ENCODE measurements at regions not wholly inside any gene's neighbourhood (a gene's known extent, or its start where the extent isn't known, plus 50 kb on each side); places are given as distances from the start of the nearest gene placed in this dataset.

GRCh38 chr14:98022541-98023520 is 1225.6 kb downstream of the VRK1 start:
- TF ChIP-seq YY1 (IDR thresholded peaks at IDR 0.05; ENCODE audit: low read depth): no peak
- TF ChIP-seq REST (IDR thresholded peaks at IDR 0.05; ENCODE audit: low read depth): no peak
- no peak for TF ChIP-seq EP300 (IDR thresholded peaks at IDR 0.05; ENCODE audit: borderline replicate concordance)
- TF ChIP-seq TCF12 (IDR thresholded peaks at IDR 0.05; ENCODE audit: low read depth): no peak
- TF ChIP-seq EGR1 (IDR thresholded peaks at IDR 0.05): no peak
- TF ChIP-seq RAD21 (IDR thresholded peaks at IDR 0.05; ENCODE audit: low read depth): no peak
- TF ChIP-seq NFIC (IDR thresholded peaks at IDR 0.05): no peak
- no peak for TF ChIP-seq CEBPB (IDR thresholded peaks at IDR 0.05)
- TF ChIP-seq TAF1 (IDR thresholded peaks at IDR 0.05; ENCODE audit: low read depth): no peak
- TF ChIP-seq MAX (IDR thresholded peaks at IDR 0.05): no peak

GRCh38 chr14:98028162-98028561 is 1231.0 kb downstream of the VRK1 start:
- TF ChIP-seq TAF1 (IDR thresholded peaks at IDR 0.05; ENCODE audit: low read depth) (no peak), REST (IDR thresholded peaks at IDR 0.05; ENCODE audit: low read depth) (no peak), USF1 (IDR thresholded peaks at IDR 0.05) (no peak), TCF12 (IDR thresholded peaks at IDR 0.05; ENCODE audit: low read depth) (no peak), MAX (IDR thresholded peaks at IDR 0.05) (no peak), FOXM1 (IDR thresholded peaks at IDR 0.05; ENCODE audit: borderline replicate concordance, low read depth) (no peak), ZBTB7A (IDR thresholded peaks at IDR 0.05; ENCODE audit: low read depth) (no peak), EGR1 (IDR thresholded peaks at IDR 0.05) (no peak), YY1 (IDR thresholded peaks at IDR 0.05; ENCODE audit: low read depth) (no peak), RAD21 (IDR thresholded peaks at IDR 0.05; ENCODE audit: low read depth) (no peak), CEBPB (IDR thresholded peaks at IDR 0.05) (no peak), EP300 (IDR thresholded peaks at IDR 0.05; ENCODE audit: borderline replicate concordance) (no peak), CREB1 (IDR thresholded peaks at IDR 0.05; ENCODE audit: low read depth) (no peak), TEAD4 (IDR thresholded peaks at IDR 0.05) (no peak), NFIC (IDR thresholded peaks at IDR 0.05) (no peak)

- TF ChIP-seq MAX (IDR thresholded peaks at IDR 0.05) (no peak), NFIC (IDR thresholded peaks at IDR 0.05) (no peak), YY1 (IDR thresholded peaks at IDR 0.05; ENCODE audit: low read depth) (no peak), TAF1 (IDR thresholded peaks at IDR 0.05; ENCODE audit: low read depth) (no peak), RAD21 (IDR thresholded peaks at IDR 0.05; ENCODE audit: low read depth) (no peak), ZBTB7A (IDR thresholded peaks at IDR 0.05; ENCODE audit: low read depth) (no peak), REST (IDR thresholded peaks at IDR 0.05; ENCODE audit: low read depth) (no peak), TEAD4 (IDR thresholded peaks at IDR 0.05) (no peak), EP300 (IDR thresholded peaks at IDR 0.05; ENCODE audit: borderline replicate concordance) (no peak)
These were observed 1236.6 kb downstream of the BCL11B start for GRCh38 chr14:98035396-98035795.

- no peak for TF ChIP-seq CEBPB (IDR thresholded peaks at IDR 0.05)
- no peak for TF ChIP-seq TEAD4 (IDR thresholded peaks at IDR 0.05)
- no peak for TF ChIP-seq ZBTB7A (IDR thresholded peaks at IDR 0.05; ENCODE audit: low read depth)
- no peak for TF ChIP-seq NFIC (IDR thresholded peaks at IDR 0.05)
- no peak for TF ChIP-seq FOXM1 (IDR thresholded peaks at IDR 0.05; ENCODE audit: borderline replicate concordance, low read depth)
- TF ChIP-seq RAD21 (IDR thresholded peaks at IDR 0.05; ENCODE audit: low read depth): no peak
- TF ChIP-seq EP300 (IDR thresholded peaks at IDR 0.05; ENCODE audit: borderline replicate concordance): no peak
- TF ChIP-seq YY1 (IDR thresholded peaks at IDR 0.05; ENCODE audit: low read depth): no peak
- TF ChIP-seq CREB1 (IDR thresholded peaks at IDR 0.05; ENCODE audit: low read depth): no peak
These were observed 1234.2 kb downstream of the BCL11B start for GRCh38 chr14:98037831-98038230.
